H9 (cell line): ENCODE measurements at regions not wholly inside any gene's neighbourhood (a gene's known extent, or its start where the extent isn't known, plus 50 kb on each side); places are given as distances from the start of the nearest gene placed in this dataset.

ENCODE experiments used
- DNase-seq: peaks from one replicate; pipeline ENCODE4 v3.0.0-alpha.2; 2017
- H2AFZ ChIP-seq: one replicate; pipeline ENCODE4 v1.6.1; 2013; ENCODE audit warnings: mild to moderate bottlenecking, low read length, control low read depth, moderate library complexity
- H2AK5ac ChIP-seq: 2 replicates; pipeline ENCODE4 v1.6.1; 2013; ENCODE audit warnings: low read length, control low read depth, mixed read lengths; ENCODE audit not compliant: insufficient read length
- H2BK120ac ChIP-seq: one replicate; pipeline ENCODE4 v1.6.1; 2013; ENCODE audit warnings: low read depth, mild to moderate bottlenecking, low read length, control low read depth, inconsistent platforms; ENCODE audit not compliant: poor library complexity, severe bottlenecking
- H2BK12ac ChIP-seq: 2 replicates; pipeline ENCODE4 v1.6.1; 2013; ENCODE audit warnings: low read length, control low read depth, mixed read lengths, low read depth; ENCODE audit not compliant: insufficient read length
- H2BK15ac ChIP-seq: 2 replicates; pipeline ENCODE4 v1.6.1; 2013; ENCODE audit warnings: low read depth, low read length, control low read depth
- H2BK20ac ChIP-seq: one replicate; pipeline ENCODE4 v1.6.1; 2013; ENCODE audit warnings: low read depth, mild to moderate bottlenecking, low read length, control low read depth, inconsistent platforms; ENCODE audit not compliant: poor library complexity, severe bottlenecking
- H2BK5ac ChIP-seq: 2 replicates; pipeline ENCODE4 v1.6.1; 2013; ENCODE audit warnings: low read length, control low read depth, mixed read lengths; ENCODE audit not compliant: insufficient read length
- H3K14ac ChIP-seq: 2 replicates; pipeline ENCODE4 v1.6.1; 2013; ENCODE audit warnings: low read length, control low read depth; ENCODE audit not compliant: insufficient read depth
- H3K18ac ChIP-seq: 2 replicates; pipeline ENCODE4 v1.6.1; 2013; ENCODE audit warnings: low read depth, mild to moderate bottlenecking, mixed read lengths, low read length, control low read depth; ENCODE audit not compliant: insufficient read length
- H3K23ac ChIP-seq: 2 replicates; pipeline ENCODE4 v1.6.1; 2013; ENCODE audit warnings: low read length, control low read depth, mixed read lengths, low read depth; ENCODE audit not compliant: insufficient read length
- H3K23me2 ChIP-seq: 2 replicates; pipeline ENCODE4 v1.6.1; 2013; ENCODE audit warnings: low read depth, mild to moderate bottlenecking, mixed read lengths, low read length, control low read depth; ENCODE audit not compliant: insufficient read length, poor library complexity, severe bottlenecking
- H3K27ac ChIP-seq: 2 replicates; pipeline ENCODE4 v1.5.1; 2013; ENCODE audit warnings: low read length, control low read depth, mixed read lengths, low read depth; ENCODE audit not compliant: insufficient read length
- H3K27me3 ChIP-seq: 2 replicates; pipeline ENCODE4 v1.6.1; 2013; ENCODE audit warnings: low read length, control low read depth, inconsistent platforms; ENCODE audit not compliant: insufficient read depth
- H3K4ac ChIP-seq: 2 replicates; pipeline ENCODE4 v1.6.1; 2013; ENCODE audit warnings: low read depth, mild to moderate bottlenecking, control low read depth, inconsistent platforms, low read length, moderate library complexity
- H3K4me1 ChIP-seq: 2 replicates; pipeline ENCODE4 v1.6.1; 2013; ENCODE audit warnings: low read length, control low read depth, inconsistent platforms; ENCODE audit not compliant: insufficient read depth
- H3K4me2 ChIP-seq: 2 replicates; pipeline ENCODE4 v1.6.1; 2013; ENCODE audit warnings: low read length, control low read depth, mixed read lengths; ENCODE audit not compliant: insufficient read length, insufficient read depth
- H3K56ac ChIP-seq: 2 replicates; pipeline ENCODE4 v1.6.1; 2013; ENCODE audit warnings: low read depth, mild to moderate bottlenecking, mixed read lengths, low read length, control low read depth; ENCODE audit not compliant: insufficient read length
- H3K79me1 ChIP-seq: 2 replicates; pipeline ENCODE4 v1.6.1; 2013; ENCODE audit warnings: low read depth, mild to moderate bottlenecking, moderate library complexity, low read length, control low read depth, inconsistent platforms; ENCODE audit not compliant: insufficient read depth, poor library complexity, severe bottlenecking
- H3K79me2 ChIP-seq: 2 replicates; pipeline ENCODE4 v1.6.1; 2013; ENCODE audit warnings: low read length, control low read depth, inconsistent platforms; ENCODE audit not compliant: insufficient read depth
- H3K9ac ChIP-seq: 2 replicates; pipeline ENCODE4 v1.6.1; 2013; ENCODE audit warnings: low read length, control low read depth, mixed read lengths; ENCODE audit not compliant: insufficient read length; ENCODE audit errors: extremely low read depth
- H3K9me3 ChIP-seq: one replicate; pipeline ENCODE4 v1.6.1; 2013; ENCODE audit warnings: low read depth, low read length, inconsistent platforms; ENCODE audit not compliant: control insufficient read depth
- H3T11ph ChIP-seq: one replicate; pipeline ENCODE4 v1.6.1; 2013; ENCODE audit warnings: mild to moderate bottlenecking, low read length, control low read depth, inconsistent platforms
- H4K20me1 ChIP-seq: one replicate; pipeline ENCODE4 v1.6.1; 2013; ENCODE audit not compliant: control insufficient read depth, insufficient read length, insufficient read depth
- H4K5ac ChIP-seq: 2 replicates; pipeline ENCODE4 v1.6.1; 2013; ENCODE audit warnings: low read depth, mild to moderate bottlenecking, mixed read lengths, low read length, control low read depth; ENCODE audit not compliant: insufficient read length
- H4K8ac ChIP-seq: replicated peaks from 2 replicates; pipeline ENCODE4 v1.6.1; 2013; ENCODE audit warnings: low read length, control low read depth, mixed read lengths, low read depth; ENCODE audit not compliant: insufficient read length
- H4K91ac ChIP-seq: 2 replicates; pipeline ENCODE4 v1.6.1; 2013; ENCODE audit warnings: low read depth, mild to moderate bottlenecking, moderate library complexity, mixed read lengths, low read length, control low read depth; ENCODE audit not compliant: insufficient read length
- H3K27ac Mint-ChIP-seq, 3 experiments: 2 replicates in 2 of 3; 3 replicates in 1 of 3; pipeline ENCODE4 v1.8.0; 2020 to 2021; ENCODE audit warnings: mixed read lengths in 3 of 3, mild to moderate bottlenecking in 1 of 3, moderate library complexity in 1 of 3
- H3K27me3 Mint-ChIP-seq: 2 replicates; pipeline ENCODE4 v1.8.0; 2021; ENCODE audit warnings: low read depth, mild to moderate bottlenecking, moderate library complexity, mixed read lengths
- H3K36me3 Mint-ChIP-seq, 3 experiments: 2 replicates in 2 of 3; 3 replicates in 1 of 3; pipeline ENCODE4 v1.8.0; 2020 to 2021; ENCODE audit warnings: low read depth in 3 of 3, mixed read lengths in 3 of 3; ENCODE audit not compliant: insufficient read depth in 1 of 3
- H3K4me1 Mint-ChIP-seq, 2 experiments: 2 replicates each; pipeline ENCODE4 v1.8.0; 2020; ENCODE audit warnings: mixed read lengths in 2 of 2
- H3K4me3 Mint-ChIP-seq, 2 experiments: 2 replicates in 1 of 2; 3 replicates in 1 of 2; pipeline ENCODE4 v1.8.0; 2020 to 2021; ENCODE audit warnings: mild to moderate bottlenecking in 2 of 2, mixed read lengths in 2 of 2, moderate library complexity in 1 of 2
- H3K9me3 Mint-ChIP-seq, 2 experiments: 2 replicates in 1 of 2; 3 replicates in 1 of 2; pipeline ENCODE4 v1.8.0; 2020; ENCODE audit warnings: mild to moderate bottlenecking in 2 of 2, mixed read lengths in 2 of 2, moderate library complexity in 1 of 2
- CTCF ChIP-seq: fragments of 200-600 bp; sonication (generic); conservative IDR thresholded peaks from 3 replicates; pipeline ENCODE4 v1.8.0; 2021; ENCODE audit warnings: antibody characterized with exemption, mild to moderate bottlenecking
- WGBS: extraction: QIAGEN DNeasy Blood & Tissue Kit; methylation state at CpG from one replicate; pipeline ENCODE4 v1.1.7; 2013; ENCODE audit warnings: missing lambda C conversion rate, low lambda C conversion rate, mixed read lengths; ENCODE audit not compliant: insufficient read length; ENCODE audit errors: extremely low coverage; 5-methylcytosine and 5-hydroxymethylcytosine counted together

GRCh38 chr4:66769441-66769840 is 775.9 kb downstream of the CENPC start:
- Histone ChIP-seq H2BK120ac (no peak overlapping the region), H3K9me3 (no peaks in the 10 kb centered on the region), H3K4me2 (no peak overlapping the region), H2BK5ac (no peak overlapping the region), H4K8ac (no peak overlapping the region), H3K56ac (no peak overlapping the region), H3K23me2 (no peaks in the 10 kb centered on the region), H3K4me1 (no peaks in the 10 kb centered on the region), H2AFZ (no peak overlapping the region), H3K14ac (no peak overlapping the region), H3K27ac (no peak overlapping the region), H3K4ac (no peak overlapping the region), H3K9ac (no peak overlapping the region), H4K5ac (no peak overlapping the region), H2BK15ac (no peak overlapping the region), H3K79me2 (no peaks in the 10 kb centered on the region), H3K23ac (no peak overlapping the region), H3T11ph (no peak overlapping the region), H3K27me3 (no peaks in the 10 kb centered on the region), H2AK5ac (no peak overlapping the region), H4K20me1 (no peaks in the 10 kb centered on the region), H3K18ac (no peak overlapping the region), H2BK20ac (no peak overlapping the region), H4K91ac (no peak overlapping the region), H3K79me1 (no peaks in the 10 kb centered on the region), H2BK12ac (no peak overlapping the region)
- no CpG with 5 or more reads among the region's 4 CpGs for WGBS
- Mint-ChIP-seq H3K9me3 (peaks cover 3 to 6% of the 10 kb centered on the region in 2 experiments; a peak in 4 of 5 replicates), H3K4me1 (peaks cover 14 to 17% of the 10 kb centered on the region in 2 experiments), H3K27ac (no peak overlapping the region), H3K36me3 (peaks cover 0 to 8% (median 6%) of the 10 kb centered on the region in 3 experiments; a peak in 5 of 7 replicates), H3K27me3 (no peaks in the 10 kb centered on the region), H3K4me3 (no peak overlapping the region)
- no peak for TF ChIP-seq CTCF
- no peak for DNase-seq
